OCI-M2 (cell line): ENCODE measurements at regions not wholly inside any gene's neighbourhood (a gene's known extent, or its start where the extent isn't known, plus 50 kb on each side); places are given as distances from the start of the nearest gene placed in this dataset.
"Not testable (repeated sequence)": the region's sequence is repeated elsewhere in the genome, so short reads cannot be mapped to it uniquely, and the experiment has no call there.

Experiments used
- DNase-seq: peaks from one replicate; lab custom pipeline; 2025; ENCODE audit not compliant: unreplicated experiment; lab: John Stamatoyannopoulos, UW

- DNase-seq, result no peak
These were observed 269.3 kb upstream of the ADGRL3 start for GRCh38 chr4:60930866-60931265.

GRCh38 chr4:60934566-60935295 lies 265.4 kb upstream of the ADGRL3 start:
- no peak for DNase-seq

- DNase-seq, result no peak
These were observed 261.9 kb upstream of the ADGRL3 start for GRCh38 chr4:60938181-60938580.

- no peak for DNase-seq
These were observed 261.5 kb upstream of the ADGRL3 start for GRCh38 chr4:60938621-60939020.

GRCh38 chr4:60944060-60944459 lies 256.1 kb upstream of the ADGRL3 start:
- no peak for DNase-seq

- no peak for DNase-seq
These were observed 254.5 kb upstream of the ADGRL3 start for GRCh38 chr4:60945641-60946040.

- DNase-seq, result no peak
These were observed 252.1 kb upstream of the ADGRL3 start for GRCh38 chr4:60948008-60948407.

- no peak for DNase-seq
These were observed 247.2 kb upstream of the ADGRL3 start for GRCh38 chr4:60952921-60953320.

GRCh38 chr4:60953826-60954225 lies 246.3 kb upstream of the ADGRL3 start:
- no peak for DNase-seq

- no peak for DNase-seq
These were observed 237.8 kb upstream of the ADGRL3 start for GRCh38 chr4:60962286-60962685.

GRCh38 chr4:60981534-60981933 lies 218.6 kb upstream of the ADGRL3 start:
- DNase-seq, result no peak

- no peak for DNase-seq
These were observed 211.0 kb upstream of the ADGRL3 start for GRCh38 chr4:60989141-60989540.

- DNase-seq, result no peak
These were observed 208.1 kb upstream of the ADGRL3 start for GRCh38 chr4:60992037-60992436.

- DNase-seq, result no peak
These were observed 196.8 kb upstream of the ADGRL3 start for GRCh38 chr4:61003301-61003700.

GRCh38 chr4:61004651-61005170 lies 195.4 kb upstream of the ADGRL3 start:
- DNase-seq, result no peak

GRCh38 chr4:61011051-61011450 lies 189.1 kb upstream of the ADGRL3 start:
- DNase-seq, result no peak

- DNase-seq, result not testable (repeated sequence)
These were observed 188.2 kb upstream of the ADGRL3 start for GRCh38 chr4:61011936-61012335.

GRCh38 chr4:61024610-61025009 lies 175.5 kb upstream of the ADGRL3 start:
- no peak for DNase-seq

GRCh38 chr4:61027939-61028338 lies 172.2 kb upstream of the ADGRL3 start:
- DNase-seq, result no peak

GRCh38 chr4:61036071-61036684 lies 163.9 kb upstream of the ADGRL3 start:
- no peak for DNase-seq

- DNase-seq, result no peak
These were observed 158.6 kb upstream of the ADGRL3 start for GRCh38 chr4:61041527-61041926.

- no peak for DNase-seq
These were observed 155.3 kb upstream of the ADGRL3 start for GRCh38 chr4:61044837-61045236.

GRCh38 chr4:61049018-61049417 lies 151.1 kb upstream of the ADGRL3 start:
- no peak for DNase-seq
